Retinal pigment epithelial cell (primary cell): ENCODE measurements at regions not wholly inside any gene's neighbourhood (a gene's known extent, or its start where the extent isn't known, plus 50 kb on each side); places are given as distances from the start of the nearest gene placed in this dataset.
"Not testable (repeated sequence)": the region's sequence is repeated elsewhere in the genome, so short reads cannot be mapped to it uniquely, and the experiment has no call there.

Experiments
- DNase-seq: peaks from one replicate; pipeline ENCODE4 v3.0.0-alpha.2; 2010; ENCODE audit warnings: low read depth
- H3K4me3 ChIP-seq: 2 replicates; pipeline ENCODE4 v1.5.1; 2011; ENCODE audit warnings: mild to moderate bottlenecking, low read length, control low read depth, moderate library complexity
- TF ChIP-seq, protein P1 (sequence below): conservative IDR thresholded peaks from 2 replicates; pipeline ENCODE4 v1.5.1; 2011; ENCODE audit warnings: low read depth, low read length, control low read depth, inconsistent platforms

DNA sequence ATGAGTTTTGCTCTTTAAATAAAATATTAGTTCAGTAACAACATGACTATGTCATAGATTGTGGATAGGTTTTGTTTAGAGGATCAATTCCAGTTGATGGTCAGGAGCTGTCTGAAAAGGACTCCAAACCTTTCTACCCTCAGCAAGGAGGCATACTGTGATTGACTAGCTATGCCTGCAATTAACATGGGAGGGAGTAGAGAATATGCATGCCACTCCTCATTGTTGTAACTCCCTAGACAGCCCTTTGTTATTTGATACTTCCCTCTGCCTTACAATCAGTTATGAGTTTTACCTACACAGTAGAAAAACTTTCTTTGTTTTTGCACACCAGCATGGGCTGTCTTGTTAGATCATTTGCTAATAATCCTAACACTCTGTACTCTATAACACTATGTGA, 1418.5 kb downstream of the KHDRBS2 start:
- H3K4me3 ChIP-seq = no peak overlapping the region
- DNase-seq = no peak
- TF ChIP-seq, protein P1, sequence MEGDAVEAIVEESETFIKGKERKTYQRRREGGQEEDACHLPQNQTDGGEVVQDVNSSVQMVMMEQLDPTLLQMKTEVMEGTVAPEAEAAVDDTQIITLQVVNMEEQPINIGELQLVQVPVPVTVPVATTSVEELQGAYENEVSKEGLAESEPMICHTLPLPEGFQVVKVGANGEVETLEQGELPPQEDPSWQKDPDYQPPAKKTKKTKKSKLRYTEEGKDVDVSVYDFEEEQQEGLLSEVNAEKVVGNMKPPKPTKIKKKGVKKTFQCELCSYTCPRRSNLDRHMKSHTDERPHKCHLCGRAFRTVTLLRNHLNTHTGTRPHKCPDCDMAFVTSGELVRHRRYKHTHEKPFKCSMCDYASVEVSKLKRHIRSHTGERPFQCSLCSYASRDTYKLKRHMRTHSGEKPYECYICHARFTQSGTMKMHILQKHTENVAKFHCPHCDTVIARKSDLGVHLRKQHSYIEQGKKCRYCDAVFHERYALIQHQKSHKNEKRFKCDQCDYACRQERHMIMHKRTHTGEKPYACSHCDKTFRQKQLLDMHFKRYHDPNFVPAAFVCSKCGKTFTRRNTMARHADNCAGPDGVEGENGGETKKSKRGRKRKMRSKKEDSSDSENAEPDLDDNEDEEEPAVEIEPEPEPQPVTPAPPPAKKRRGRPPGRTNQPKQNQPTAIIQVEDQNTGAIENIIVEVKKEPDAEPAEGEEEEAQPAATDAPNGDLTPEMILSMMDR = no peak

DNA sequence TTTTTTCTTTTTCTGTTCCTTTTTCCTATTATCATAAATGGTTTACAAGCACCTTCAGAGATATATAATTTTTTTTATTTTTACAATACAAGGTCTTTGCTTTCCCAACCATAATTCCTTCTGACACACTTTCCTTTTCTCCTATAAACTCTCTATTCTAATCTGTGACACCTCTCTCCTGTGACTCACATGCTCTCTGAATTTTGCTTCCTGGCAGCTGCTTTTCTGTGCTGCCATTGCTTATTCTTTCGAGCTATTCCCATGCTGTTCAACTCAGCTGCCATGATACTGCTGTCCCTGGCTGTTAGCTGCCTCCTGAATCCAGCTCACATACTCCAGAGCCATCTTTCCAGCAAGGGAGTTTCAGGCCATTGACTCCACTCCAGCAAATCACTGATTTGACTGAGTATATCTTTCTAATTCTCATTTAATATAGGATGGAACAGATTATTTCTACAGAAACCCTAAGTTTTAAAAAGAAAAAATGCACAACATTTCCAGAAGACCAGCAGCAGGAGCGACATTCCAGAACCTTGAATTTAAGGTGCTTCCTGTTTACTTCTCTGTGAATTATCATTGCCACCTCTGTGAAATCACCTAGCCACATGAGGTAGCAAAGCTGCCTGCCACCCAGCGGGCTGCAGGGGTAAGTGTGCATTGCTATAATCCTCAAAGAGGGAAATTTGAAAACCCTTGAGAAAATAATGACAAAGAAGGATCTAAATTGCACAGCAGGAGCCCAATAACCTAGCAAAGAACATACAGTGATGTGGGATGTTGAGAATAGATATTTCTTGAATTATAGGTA, 1442.6 kb downstream of the KHDRBS2 start:
- H3K4me3 ChIP-seq, DNase-seq: not testable (repeated sequence)

DNA sequence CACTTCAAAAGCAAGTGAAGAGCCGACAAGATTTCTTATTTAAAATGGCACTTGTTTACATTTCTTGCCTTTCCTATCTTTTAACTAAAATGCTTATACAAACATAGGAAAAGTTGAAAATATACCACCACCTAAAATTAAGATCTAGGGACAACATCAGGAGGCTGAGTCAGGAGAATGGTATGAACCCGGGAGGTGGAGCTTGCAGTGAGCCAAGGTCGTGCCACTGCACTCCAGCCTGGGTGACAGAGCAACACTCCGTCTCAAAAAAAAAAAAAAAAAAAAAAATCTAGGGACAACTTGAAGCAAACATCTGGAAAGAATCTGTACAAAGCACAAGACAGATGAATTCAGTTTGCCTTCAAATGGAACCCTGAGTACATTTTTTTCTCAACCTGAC, 1455.3 kb downstream of the KHDRBS2 start:
- DNase-seq, H3K4me3 ChIP-seq: not testable (repeated sequence)

DNA sequence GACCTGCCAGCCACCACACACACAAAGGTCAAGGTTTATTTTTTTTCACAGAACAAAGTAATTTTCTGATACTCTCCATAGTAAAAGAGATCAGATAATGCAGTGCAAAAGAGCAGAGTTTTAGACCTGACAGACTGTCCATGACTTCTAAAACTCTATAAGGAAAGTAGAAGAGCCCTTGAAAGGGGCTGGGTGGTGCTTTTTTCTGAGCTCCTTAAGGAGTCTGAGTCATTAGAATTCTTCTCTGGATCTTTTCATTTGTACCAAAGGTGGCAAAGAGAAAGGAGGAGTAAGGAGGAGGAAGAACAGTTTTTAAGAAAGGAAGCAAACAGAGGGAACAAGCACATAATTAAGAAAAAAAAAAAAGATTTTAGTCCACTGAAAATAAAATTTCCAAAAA, 1463.4 kb downstream of the KHDRBS2 start:
- not testable (repeated sequence) for DNase-seq, H3K4me3 ChIP-seq

DNA sequence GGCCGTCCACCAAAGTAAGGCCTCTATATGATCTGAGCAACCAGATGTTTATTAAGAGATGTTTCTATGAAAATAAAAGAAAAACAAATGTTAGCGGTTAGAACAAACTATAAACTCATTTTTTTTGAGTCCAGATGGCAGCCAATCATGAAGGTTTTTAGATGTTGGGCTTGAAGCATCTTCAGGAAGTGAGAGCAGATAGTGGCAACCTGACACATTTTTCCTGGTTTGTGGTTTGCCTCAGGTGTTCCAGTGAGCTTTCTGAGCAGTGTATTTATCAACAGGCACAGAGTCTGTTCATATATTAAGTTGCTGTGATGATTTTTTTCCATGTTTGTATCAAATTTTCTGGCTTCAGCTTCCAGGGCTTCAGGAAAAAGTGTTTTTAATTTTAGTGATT, 1468.0 kb downstream of the KHDRBS2 start:
- H3K4me3 ChIP-seq, DNase-seq: not testable (repeated sequence)

DNA sequence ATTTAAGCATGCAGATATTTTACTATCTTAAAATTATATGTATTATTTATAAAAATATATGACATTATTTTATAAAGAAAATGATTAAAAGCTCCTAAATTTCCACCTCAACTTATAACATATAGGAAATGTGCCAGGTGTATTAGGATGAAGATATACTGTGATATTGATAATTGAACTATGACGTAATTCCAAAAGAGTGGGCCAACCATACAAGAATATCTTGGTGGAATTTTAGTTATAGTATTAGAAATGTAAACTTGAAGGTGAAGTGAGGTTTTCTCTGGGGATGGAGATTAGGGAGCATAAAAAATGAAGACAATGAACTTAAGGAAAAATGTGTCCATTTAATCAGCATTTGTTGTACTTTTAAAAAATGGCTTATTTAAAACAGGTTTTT, 1471.2 kb downstream of the KHDRBS2 start:
- not testable (repeated sequence) for H3K4me3 ChIP-seq, DNase-seq

DNA sequence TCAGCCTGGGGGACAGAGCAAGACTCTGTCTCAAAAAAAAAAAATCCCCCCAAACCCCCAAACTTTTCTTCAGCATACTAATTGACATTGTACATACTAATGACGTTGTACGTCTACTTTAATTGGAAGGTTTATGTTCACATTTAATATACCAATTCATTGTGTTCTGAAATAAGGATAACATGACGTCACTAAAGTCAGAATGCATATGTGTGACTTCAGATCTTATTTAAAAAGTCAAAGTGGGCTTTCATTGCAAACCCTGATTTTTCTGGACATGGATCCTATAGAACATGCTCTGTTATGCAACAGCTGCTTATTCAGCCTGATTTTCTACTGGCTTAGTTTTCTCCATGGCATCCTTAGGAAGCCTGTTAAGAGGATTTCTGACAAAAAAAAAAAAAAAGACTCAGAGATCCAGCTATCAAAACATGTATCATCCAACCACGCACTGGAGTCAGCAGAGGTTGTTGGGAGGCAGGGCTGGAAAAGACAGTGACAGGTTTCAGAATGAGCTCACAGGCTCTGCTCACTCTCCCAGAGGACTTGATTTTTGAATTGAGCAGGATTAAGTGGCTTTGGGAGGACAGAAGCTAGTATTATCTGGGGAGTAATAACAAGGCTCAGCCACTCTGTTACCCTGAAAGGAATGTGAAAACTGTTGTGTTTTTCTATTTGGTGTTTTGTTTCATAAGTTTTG, 1472.0 kb downstream of the KHDRBS2 start:
- not testable (repeated sequence) for DNase-seq, H3K4me3 ChIP-seq

DNA sequence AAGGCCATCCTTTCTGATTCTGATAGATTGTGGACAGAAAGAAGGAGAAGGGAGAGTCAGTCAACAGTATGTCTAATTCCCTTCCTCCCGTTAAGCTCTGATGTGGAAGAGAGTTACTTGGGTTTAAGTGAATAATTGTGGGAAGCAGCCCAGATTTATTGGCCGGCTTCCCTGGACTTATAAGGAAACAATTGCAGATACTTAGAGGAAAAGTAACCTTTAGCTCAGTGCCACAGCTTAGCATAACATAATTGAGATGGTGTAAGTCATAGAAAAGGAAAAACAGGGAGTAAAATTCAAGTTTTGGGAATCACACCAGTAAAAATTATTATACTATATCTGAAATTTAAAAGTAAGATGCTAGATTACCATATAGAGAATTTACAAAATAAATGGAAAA, 1475.8 kb downstream of the KHDRBS2 start:
- not testable (repeated sequence) for H3K4me3 ChIP-seq, DNase-seq

DNA sequence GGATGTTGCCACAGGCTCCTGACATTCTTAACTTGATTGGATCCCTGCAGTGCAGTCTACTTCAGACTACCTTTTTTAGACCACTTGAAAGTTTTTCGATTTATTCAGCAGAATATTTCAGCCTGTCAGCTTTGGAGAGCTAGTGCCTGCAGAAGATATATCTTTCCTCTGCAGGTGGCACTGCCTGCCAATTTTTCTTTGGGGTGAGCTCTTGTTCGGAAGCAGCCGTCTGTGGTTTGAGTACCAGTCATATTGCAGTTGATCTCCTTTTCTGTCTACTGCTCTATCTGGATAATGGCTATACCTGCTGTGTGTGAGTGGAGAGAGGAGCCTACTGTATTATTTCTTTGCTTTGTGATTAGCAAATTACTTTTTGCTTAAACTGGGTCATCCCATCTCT, 1486.9 kb downstream of the KHDRBS2 start:
- H3K4me3 ChIP-seq, DNase-seq: not testable (repeated sequence)

DNA sequence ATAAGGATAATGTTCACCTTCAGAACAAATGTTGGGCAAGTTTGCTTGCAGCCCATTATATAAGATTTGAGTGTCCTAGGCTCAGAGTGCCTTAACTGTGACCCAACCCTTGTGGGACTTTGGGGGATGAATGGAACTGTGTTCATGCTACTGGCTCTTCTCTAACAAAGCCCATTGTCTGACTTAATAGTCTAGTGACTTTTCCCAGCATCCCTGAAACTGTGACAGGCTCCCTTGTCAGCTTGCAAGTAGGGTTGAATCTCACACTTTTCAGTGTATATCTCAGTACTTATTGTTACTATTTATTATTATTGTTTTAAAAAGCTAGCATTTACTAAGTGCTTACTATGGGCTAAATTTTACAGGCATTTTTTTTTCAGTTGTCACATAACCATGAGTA, 1488.2 kb downstream of the KHDRBS2 start:
- DNase-seq = not testable (repeated sequence)

DNA sequence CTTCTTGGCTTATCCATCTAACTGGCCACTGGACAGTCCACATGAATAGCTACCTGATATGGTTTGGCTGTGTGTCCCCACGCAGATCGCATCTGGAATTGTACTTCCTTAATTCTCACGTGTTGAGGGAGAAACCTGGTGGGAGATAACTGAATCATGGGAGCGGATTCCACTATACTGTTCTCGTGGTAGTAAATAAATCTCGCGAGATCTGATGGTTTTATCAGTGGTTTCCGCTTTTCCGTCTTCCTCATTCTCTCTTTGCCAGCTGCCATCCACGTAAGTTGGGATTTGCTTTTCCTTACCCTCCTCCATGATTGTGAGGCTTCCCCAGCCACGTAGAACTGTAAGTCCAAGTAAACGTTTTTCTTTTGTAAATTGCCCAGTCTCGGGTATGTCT, 1496.4 kb downstream of the KHDRBS2 start:
- DNase-seq = not testable (repeated sequence)

More for the DNA sequence above, 1488.2 kb downstream of the KHDRBS2 start:
- H3K4me3 ChIP-seq = not testable (repeated sequence)

DNA sequence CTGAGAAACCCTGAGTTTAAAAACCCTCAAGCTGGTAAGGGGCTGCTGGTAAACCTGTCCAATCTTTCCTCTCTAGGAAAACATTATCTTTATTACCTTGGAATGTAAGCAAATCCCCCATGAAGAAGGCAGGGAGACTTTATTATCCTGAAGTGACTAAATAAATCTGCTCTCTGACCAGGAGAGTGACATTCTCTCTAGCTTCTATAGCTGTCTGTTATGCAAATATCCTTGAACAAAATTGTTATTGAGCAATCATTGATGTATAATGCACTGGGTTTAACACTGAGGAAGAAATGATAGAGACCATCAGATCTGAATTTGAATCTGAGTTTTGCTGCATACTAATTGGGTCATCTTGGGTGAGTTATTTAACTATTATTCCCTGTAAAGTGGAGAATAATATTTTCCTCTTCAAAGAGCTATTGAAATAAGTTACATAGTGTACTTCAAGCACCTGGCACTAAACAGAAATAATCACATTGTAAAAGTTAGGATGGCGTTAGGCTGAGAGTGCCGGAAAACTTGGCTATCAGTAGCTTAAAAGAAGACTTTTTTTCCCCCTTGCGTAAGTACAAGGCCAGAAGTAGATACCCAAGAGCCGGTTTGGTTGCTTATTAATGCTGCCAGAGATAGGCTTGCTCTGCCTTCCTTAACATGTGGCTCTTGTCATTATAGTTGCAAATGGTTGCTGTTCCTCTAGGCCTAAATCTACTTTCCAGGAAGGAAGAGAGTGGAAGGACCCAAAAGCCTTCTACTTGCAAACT, 1503.1 kb downstream of the KHDRBS2 start:
- DNase-seq, H3K4me3 ChIP-seq: not testable (repeated sequence)

More for the DNA sequence above, 1496.4 kb downstream of the KHDRBS2 start:
- H3K4me3 ChIP-seq = not testable (repeated sequence)

DNA sequence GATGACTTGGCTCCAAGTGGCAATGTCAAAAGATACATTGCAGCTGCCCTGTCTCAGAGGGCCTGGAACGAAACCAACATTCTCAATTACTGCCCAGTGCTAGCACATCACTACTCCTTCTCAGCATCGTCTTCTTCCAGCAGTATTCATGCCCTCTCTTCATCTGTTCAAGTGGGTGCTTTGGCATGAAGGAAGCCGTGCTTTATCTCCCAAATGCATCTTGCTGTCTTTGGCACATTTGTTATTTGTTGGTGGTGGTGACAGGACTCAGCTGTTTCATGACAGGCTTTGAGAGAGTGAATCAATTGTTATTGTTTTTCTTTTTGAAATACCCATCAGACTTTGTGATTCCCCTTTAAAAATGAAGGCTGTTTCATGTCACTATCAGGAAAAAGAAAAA, 1506.4 kb downstream of the KHDRBS2 start:
- DNase-seq, H3K4me3 ChIP-seq: not testable (repeated sequence)

DNA sequence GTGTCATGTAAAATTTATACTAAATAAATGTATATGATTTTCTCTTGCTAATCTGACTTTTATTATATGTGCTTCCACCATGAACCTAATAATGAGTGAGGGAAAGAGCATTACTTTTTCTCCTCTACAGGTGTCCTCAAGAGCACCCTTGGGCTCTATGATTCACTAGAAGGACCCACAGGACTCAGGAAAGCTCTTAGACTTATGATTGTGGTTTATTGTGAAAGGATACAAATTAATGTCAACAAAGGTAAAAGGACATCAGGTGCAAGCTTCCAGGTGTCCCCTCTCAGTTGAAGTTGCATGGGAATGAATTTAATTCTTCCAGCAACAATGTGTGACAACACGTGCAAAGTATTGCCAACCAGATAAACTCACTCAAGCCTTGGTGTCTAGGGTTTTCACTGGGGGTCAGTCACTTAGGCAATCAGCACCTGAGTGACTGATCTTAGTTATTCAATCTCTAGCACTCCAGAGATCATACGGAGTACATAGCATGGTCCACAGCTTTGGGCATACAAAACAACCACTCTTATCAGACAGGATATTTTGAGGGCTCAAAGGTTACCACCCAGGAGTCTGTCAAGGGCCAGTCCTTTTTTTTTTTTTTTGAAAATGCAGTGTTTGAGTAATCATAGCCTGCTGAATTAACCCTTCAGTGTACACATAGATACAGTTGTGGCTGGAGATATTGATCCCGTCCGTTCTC, 1518.1 kb downstream of the KHDRBS2 start:
- not testable (repeated sequence) for H3K4me3 ChIP-seq, DNase-seq

DNA sequence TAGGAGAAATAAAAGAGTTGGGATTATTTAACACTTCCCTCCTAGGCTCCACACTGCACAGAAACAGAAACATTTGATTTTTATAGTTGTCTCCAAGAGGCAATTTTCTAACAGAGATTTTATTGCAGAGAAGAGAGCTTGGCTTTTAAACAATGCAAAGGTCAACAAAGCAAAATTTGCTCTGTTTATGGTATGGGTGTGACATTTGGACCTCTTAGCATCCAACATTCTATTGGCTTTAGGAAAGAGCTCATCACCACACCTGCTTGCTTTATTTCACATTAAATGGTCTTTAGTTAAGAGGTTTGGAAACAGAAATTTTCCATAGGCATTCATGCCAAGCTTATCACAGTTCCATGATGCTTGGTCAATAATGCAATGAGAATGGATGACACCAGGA, 1520.7 kb downstream of the KHDRBS2 start:
- DNase-seq, H3K4me3 ChIP-seq: not testable (repeated sequence)

DNA sequence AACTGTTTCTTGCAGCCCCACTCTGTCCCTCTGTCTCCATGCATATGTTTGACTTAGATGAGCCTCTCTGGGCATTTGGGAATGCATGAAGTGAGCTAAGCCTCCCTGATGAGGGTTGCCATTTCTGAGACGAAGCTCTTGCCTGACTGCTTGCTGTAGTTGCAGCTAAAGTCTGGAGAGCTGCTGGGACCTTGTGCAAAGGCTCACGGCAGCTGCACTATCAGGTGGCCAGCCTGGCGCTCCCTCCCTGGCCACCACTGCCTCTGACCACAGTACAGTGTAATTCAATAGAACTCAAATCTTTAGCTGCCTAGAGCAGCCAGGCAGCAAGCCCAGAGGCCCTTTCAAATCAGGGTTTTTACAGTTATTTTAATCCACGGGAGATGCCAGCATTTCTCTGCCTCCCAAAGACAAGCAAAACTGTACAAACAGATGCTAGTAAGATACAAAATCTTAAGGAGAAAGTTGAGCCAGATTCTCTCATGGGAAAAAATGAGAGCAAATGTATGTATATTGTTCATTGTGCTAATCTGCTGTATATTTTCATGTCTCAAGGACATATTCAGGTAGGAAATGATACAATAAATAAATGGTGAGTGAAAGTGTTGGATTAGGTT, 1522.5 kb downstream of the KHDRBS2 start:
- DNase-seq, H3K4me3 ChIP-seq: not testable (repeated sequence)

DNA sequence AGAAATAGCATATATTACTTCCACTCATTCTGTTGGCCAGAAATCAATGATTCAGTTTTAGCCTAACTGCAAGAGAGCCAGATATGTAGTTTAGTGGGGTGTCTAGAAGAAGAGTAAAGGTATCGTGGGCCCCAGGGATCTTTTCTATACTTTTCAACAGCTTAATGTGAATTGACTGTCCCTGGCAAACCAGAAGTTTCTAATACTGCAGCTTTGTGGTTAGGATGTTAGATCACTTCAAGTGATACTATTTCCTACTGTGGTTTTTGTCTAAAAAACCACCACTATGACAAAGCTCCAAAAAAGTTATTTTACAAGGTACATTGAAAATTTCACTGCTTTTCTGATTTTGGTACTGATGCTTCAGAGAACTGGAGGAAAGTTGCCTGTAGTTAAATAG, 1525.1 kb downstream of the KHDRBS2 start:
- DNase-seq, H3K4me3 ChIP-seq: not testable (repeated sequence)
